GM10248 (cell line): ENCODE measurements at regions not wholly inside any gene's neighbourhood (a gene's known extent, or its start where the extent isn't known, plus 50 kb on each side); places are given as distances from the start of the nearest gene placed in this dataset.
"Not testable (repeated sequence)": the region's sequence is repeated elsewhere in the genome, so short reads cannot be mapped to it uniquely, and the experiment has no call there.

Experiments
- CTCF ChIA-PET: fragments of 300-600 bp; sonication (Branson Sonifier 250); formaldehyde crosslinking; extraction: SDS; loops from one replicate; lab custom pipeline; 2021; ENCODE audit warnings: antibody characterized with exemption; lab: Yijun Ruan, JAX
- POLR2A ChIA-PET: fragments of 350-650 bp; sonication (Branson Sonifier 250); formaldehyde crosslinking; extraction: SDS; loops from one replicate; lab custom pipeline; 2020; ENCODE audit warnings: antibody characterized with exemption; lab: Yijun Ruan, JAX
- DNase-seq: peaks from one replicate; pipeline ENCODE4 v3.0.0; 2012; ENCODE audit errors: extremely low spot score
- CTCF ChIP-seq: IDR thresholded peaks from 2 replicates; pipeline ENCODE4 v1.5.1; 2012; ENCODE audit warnings: mild to moderate bottlenecking, low read depth; ENCODE audit errors: extremely low read depth, missing control alignments, control extremely low read depth

GRCh38 chr11:106565326-106565725 lies 452.9 kb downstream of the GUCY1A2 start:
- POLR2A ChIA-PET, result no interaction called here
- TF ChIP-seq CTCF, result no peak
- no peak for DNase-seq
- CTCF ChIA-PET, result interaction anchor here (1.0 kb wide), 1 partner anchor 81 kb away, joined by 3 read pairs; no protein-coding TSS in a partner anchor

- DNase-seq, result no peak
- ChIA-PET POLR2A (no interaction called here), CTCF (interaction anchor here (1.3 kb wide), 1 partner anchor 8 kb away, joined by 3 read pairs; no protein-coding TSS in a partner anchor)
- no peak for TF ChIP-seq CTCF
These were observed 449.6 kb downstream of the GUCY1A2 start for GRCh38 chr11:106568632-106569031.

GRCh38 chr11:106577384-106577783 lies 440.9 kb downstream of the GUCY1A2 start:
- CTCF ChIA-PET, result interaction anchor here (1.0 kb wide), 1 partner anchor 15 kb away, joined by 3 read pairs; no protein-coding TSS in a partner anchor
- POLR2A ChIA-PET, result not testable (repeated sequence)

GRCh38 chr11:106581399-106581798 lies 436.9 kb downstream of the GUCY1A2 start:
- CTCF ChIA-PET, result no interaction called here
- no peak for DNase-seq
- POLR2A ChIA-PET, result no interaction called here
- no peak for TF ChIP-seq CTCF

More at GRCh38 chr11:106577384-106577783, 440.9 kb downstream of the GUCY1A2 start:
- DNase-seq, result not testable (repeated sequence)

- CTCF ChIA-PET, result interaction anchor here (0.9 to 1.5 kb wide), 2 partner anchors 22 to 429 kb away, joined by 3 read pairs; no protein-coding TSS in a partner anchor
- DNase-seq, result no peak
These were observed 433.2 kb downstream of the GUCY1A2 start for GRCh38 chr11:106585061-106585460.

GRCh38 chr11:106594751-106595351 lies 423.4 kb downstream of the GUCY1A2 start:
- no peak for TF ChIP-seq CTCF
- POLR2A ChIA-PET, result no interaction called here
- DNase-seq, result no peak
- CTCF ChIA-PET, result no interaction called here

More at GRCh38 chr11:106585061-106585460, 433.2 kb downstream of the GUCY1A2 start:
- POLR2A ChIA-PET, result no interaction called here
- TF ChIP-seq CTCF, result no peak

GRCh38 chr11:106601684-106602297 lies 416.5 kb downstream of the GUCY1A2 start:
- ChIA-PET POLR2A (no interaction called here), CTCF (no interaction called here)
- TF ChIP-seq CTCF, result no peak
- DNase-seq, result no peak
